Left lung (tissue), 4 donors: ENCODE measurements at regions not wholly inside any gene's neighbourhood (a gene's known extent, or its start where the extent isn't known, plus 50 kb on each side); places are given as distances from the start of the nearest gene placed in this dataset.

Experiments used
- ATAC-seq: fragments of 200-7000 bp; cut with Tn5 transposase; one replicate; pipeline ENCODE4 v1.9.1; 2020; ENCODE audit warnings: moderate library complexity
- DNase-seq, 4 donors: peaks; one replicate each; pipeline ENCODE4 v3.0.0-alpha.2; 2013 to 2020
- H3K27ac ChIP-seq, 2 donors: fragments of 200-600 bp; sonication (generic) in 1 of 2; one replicate each; pipeline versions ENCODE4 v1.5.0 to v1.8.0; 2020 to 2021
- H3K27me3 ChIP-seq, 2 donors: fragments of 200-600 bp; sonication (generic) in 1 of 2; one replicate each; pipeline versions ENCODE4 v1.5.0 to v1.8.0; 2020 to 2021
- H3K36me3 ChIP-seq, 2 donors: fragments of 200-600 bp; sonication (generic) in 1 of 2; one replicate each; pipeline versions ENCODE4 v1.5.0 to v1.8.0; 2020 to 2021
- H3K4me1 ChIP-seq, 2 donors: fragments of 200-600 bp; one replicate each; pipeline ENCODE4 v1.8.0; 2021
- H3K4me3 ChIP-seq, 2 donors: fragments of 200-600 bp; sonication (generic) in 1 of 2; one replicate each; pipeline versions ENCODE4 v1.5.0 to v1.8.0; 2020 to 2021; ENCODE audit warnings: mild to moderate bottlenecking in 1 of 2
- H3K9me3 ChIP-seq, 2 donors: fragments of 200-600 bp; sonication (generic) in 1 of 2; one replicate each; pipeline versions ENCODE4 v1.5.0 to v1.8.0; 2020 to 2021
- CTCF ChIP-seq, 2 donors: fragments of 200-600 bp; sonication (generic) in 1 of 2; IDR thresholded peaks; one replicate each; pipeline versions ENCODE4 v1.5.0 to v1.8.0; 2021; ENCODE audit warnings: antibody characterized with exemption in 2 of 2
- intact Hi-C, 2 donors: fragments of 100-400 bp; cut with DNase I; formaldehyde crosslinking; loops; one replicate each; pipeline versions ENCODE4 v1.11.2 to v1.14.2; 2022
- donor health status: DM: no; HTN: yes; CAD: no.
- donor health status: DM: no; HTN: no; CAD: no.

GRCh38 chr5:133898440-133898839 lies 70.0 kb downstream of the C5orf15 start:
- H3K27me3 ChIP-seq: no peaks in the 10 kb centered on the region
- no peak overlapping the region for H3K4me3 ChIP-seq
- H3K27ac ChIP-seq: no peak overlapping the region
- ATAC-seq: no peak
- no peaks in the 10 kb centered on the region for H3K4me1 ChIP-seq
- no peaks in the 10 kb centered on the region for H3K36me3 ChIP-seq
- intact Hi-C loops: no loop called here
- DNase-seq: no peak
- no peaks in the 10 kb centered on the region for H3K9me3 ChIP-seq
- no peak for TF ChIP-seq CTCF (IDR thresholded peaks at IDR 0.05)

- TF ChIP-seq CTCF (IDR thresholded peaks at IDR 0.05): no peak
- no peaks in the 10 kb centered on the region for H3K4me1 ChIP-seq
- no peaks in the 10 kb centered on the region for H3K36me3 ChIP-seq
- H3K27me3 ChIP-seq: no peaks in the 10 kb centered on the region
- H3K4me3 ChIP-seq: no peak overlapping the region
- ATAC-seq (no peak), DNase-seq (no peak)
- intact Hi-C loops: no loop called here
- H3K9me3 ChIP-seq: no peaks in the 10 kb centered on the region
- H3K27ac ChIP-seq: no peak overlapping the region
These were observed 71.0 kb downstream of the C5orf15 start for GRCh38 chr5:133897431-133897830.

- TF ChIP-seq CTCF (IDR thresholded peaks at IDR 0.05): no peak
- DNase-seq (no peak), ATAC-seq (no peak)
- H3K9me3 ChIP-seq: no peaks in the 10 kb centered on the region
- H3K27me3 ChIP-seq: no peaks in the 10 kb centered on the region
- no peak overlapping the region for H3K27ac ChIP-seq
- no peak overlapping the region for H3K4me3 ChIP-seq
- no peaks in the 10 kb centered on the region for H3K4me1 ChIP-seq
- intact Hi-C loops: no loop called here
- H3K36me3 ChIP-seq: no peaks in the 10 kb centered on the region
These were observed 71.6 kb downstream of the C5orf15 start for GRCh38 chr5:133896873-133897272.

GRCh38 chr5:133895979-133896845 lies 72.2 kb downstream of the C5orf15 start:
- Histone ChIP-seq H3K4me1 (no peaks in the 10 kb centered on the region), H3K9me3 (no peaks in the 10 kb centered on the region), H3K27me3 (no peaks in the 10 kb centered on the region), H3K4me3 (no peak overlapping the region), H3K27ac (no peak overlapping the region), H3K36me3 (no peaks in the 10 kb centered on the region)
- DNase-seq (no peak), ATAC-seq (no peak)
- intact Hi-C loops: no loop called here
- no peak for TF ChIP-seq CTCF (IDR thresholded peaks at IDR 0.05)

- no peak for TF ChIP-seq CTCF (IDR thresholded peaks at IDR 0.05)
- no peaks in the 10 kb centered on the region for H3K27me3 ChIP-seq
- H3K27ac ChIP-seq: no peak overlapping the region
- no peak for ATAC-seq
- intact Hi-C loops: no loop called here
- no peaks in the 10 kb centered on the region for H3K4me1 ChIP-seq
- H3K4me3 ChIP-seq: no peak overlapping the region
- H3K36me3 ChIP-seq: no peaks in the 10 kb centered on the region
- H3K9me3 ChIP-seq: no peaks in the 10 kb centered on the region
- DNase-seq: no peak
These were observed 74.3 kb downstream of the C5orf15 start for GRCh38 chr5:133894143-133894542.
